Occipital lobe (tissue), 1 donor: ENCODE measurements at regions not wholly inside any gene's neighbourhood (a gene's known extent, or its start where the extent isn't known, plus 50 kb on each side); places are given as distances from the start of the nearest gene placed in this dataset.
"Not testable (repeated sequence)": the region's sequence is repeated elsewhere in the genome, so short reads cannot be mapped to it uniquely, and the experiment has no call there.

Experiments
- DNase-seq: peaks from one replicate; lab custom pipeline; 2025; lab: John Stamatoyannopoulos, UW

DNA sequence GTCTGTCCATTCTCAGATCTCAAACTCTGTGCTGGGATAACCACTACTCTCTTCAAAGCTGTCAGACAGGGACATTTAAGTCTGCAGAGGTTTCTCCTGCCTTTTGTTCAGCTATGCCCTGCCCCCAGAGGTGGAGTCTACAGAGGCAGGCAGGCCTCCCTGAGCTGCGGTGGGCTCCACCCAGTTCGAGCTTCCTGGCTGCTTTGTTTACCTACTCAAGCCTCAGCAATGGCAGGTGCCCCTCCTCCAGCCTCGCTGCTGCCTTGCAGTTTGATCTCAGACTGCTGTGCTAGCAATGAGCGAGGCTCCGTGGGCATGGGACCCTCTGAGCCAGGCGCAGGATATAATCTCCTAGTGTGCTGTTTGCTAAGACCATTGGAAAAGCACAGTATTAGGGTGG, 53.1 kb upstream of the HUNK start:
- DNase-seq = not testable (repeated sequence)

DNA sequence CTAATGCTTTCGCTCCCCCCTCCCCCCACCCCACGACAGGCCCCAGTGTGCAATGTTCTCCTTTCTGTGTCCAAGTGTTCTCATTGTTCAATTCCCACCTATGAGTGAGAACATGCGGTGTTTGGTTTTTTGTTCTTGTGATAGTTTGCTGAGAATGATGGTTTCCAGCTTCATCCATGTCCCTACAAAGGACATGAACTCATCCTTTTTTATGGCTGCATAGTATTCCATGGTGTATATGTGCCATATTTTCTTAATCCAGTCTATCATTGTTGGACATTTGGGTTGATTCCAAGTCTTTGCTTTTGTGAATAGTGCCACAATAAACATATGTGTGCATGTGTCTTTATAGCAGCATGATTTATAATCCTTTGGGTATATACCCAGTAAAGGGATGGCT, 58.5 kb upstream of the HUNK start:
- not testable (repeated sequence) for DNase-seq

DNA sequence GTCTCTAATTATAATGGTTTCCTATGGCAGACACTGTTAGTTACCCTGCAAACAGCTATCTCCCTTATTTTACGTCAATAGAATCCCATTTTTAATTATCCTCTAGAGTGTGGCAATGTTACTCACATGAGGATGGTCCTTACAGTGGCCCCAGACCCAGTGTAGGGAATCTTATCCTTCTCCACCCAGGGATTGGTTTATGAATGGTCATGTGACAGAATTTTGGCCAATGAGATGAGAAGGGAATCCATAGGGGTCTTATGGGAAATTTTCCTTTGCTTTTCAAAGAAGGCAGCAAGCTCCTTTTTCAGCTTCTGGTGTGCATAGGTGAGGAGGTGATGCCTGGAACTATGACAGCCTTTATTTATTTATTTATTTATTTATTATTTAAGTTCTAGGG, 59.0 kb upstream of the HUNK start:
- DNase-seq = no peak

DNA sequence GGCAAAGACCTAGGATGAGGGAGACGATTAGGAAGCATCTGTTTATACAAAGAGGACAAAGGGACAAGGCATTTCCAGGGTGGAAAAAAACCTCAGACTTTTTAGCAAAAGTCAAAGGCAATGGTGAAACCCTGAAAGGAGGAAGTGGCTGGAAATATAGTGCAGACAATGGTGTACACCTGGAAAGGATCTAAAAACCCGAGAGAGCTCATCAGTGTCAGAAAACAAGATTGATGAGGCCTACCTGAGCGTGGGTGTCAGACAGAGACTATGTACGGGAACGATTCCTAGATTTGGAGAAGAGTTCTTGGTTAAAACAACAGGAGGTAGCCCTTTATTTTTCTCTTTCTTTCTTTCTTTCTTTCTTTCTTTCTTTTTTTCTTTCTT, 68.8 kb upstream of the HUNK start:
- DNase-seq = no peak

DNA sequence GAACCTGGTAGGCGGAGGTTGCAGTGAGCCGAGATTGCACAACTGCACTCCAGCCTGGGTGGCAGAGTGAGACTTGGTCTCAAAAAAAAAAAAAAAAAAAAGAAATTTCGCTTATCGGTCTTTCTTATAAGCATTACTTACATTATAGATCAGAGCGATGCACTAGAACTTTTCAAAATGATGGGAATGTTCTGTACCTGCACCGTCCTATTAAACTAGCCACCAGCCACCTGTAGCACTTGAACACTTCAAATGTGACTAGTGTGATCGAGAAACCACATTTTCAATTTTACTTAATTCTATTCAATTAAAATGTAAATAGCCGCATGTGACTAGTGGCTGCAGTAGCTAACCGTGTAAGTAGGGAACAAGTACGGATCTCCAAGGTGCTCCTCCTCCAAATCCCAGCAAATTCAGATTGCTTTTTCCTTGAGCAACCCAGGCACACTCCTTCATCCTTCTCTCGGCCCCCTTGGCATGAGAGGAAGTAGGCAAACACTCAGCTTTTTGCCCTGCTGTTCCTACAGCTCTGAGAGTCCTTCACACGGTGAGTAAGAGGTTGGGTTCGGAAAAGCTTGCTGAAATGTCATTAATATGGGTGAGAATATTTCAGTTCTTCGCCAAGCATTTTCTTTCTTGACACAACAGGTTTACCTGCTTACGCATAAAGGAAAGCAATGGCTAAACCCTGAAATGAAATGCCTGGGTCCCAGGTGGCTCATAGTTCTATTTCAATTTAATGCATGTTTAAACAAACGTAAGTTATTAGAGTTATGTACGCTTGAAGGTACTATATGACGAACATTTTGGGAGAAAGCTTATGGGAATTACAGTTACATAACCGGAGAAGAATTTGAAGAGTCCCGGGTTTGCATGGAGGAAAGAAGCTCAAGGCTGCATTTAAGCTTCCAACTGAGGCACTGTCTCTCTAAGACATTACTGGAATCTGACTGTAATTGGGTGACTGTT, 69.5 kb upstream of the HUNK start:
- no peak for DNase-seq

DNA sequence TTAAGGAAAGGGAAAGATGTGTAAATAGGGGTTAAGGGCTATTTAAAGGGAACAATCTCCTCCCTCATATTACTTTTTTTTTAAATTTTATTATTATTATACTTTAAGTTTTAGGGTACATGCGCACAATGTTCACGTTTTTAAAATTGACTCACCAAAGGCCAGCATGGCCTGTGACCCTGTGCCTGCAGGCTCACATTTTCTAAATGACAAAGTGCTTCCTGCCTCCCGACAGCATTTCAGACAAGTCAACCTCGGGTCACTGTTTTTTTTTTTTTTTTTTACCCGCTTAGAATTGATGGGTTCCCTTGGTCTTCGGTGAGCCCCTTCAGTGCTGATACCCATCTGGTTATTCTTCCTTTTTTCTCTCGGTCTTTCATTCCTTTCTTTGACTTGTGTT, 70.4 kb upstream of the SCAF4 start:
- DNase-seq = no peak

DNA sequence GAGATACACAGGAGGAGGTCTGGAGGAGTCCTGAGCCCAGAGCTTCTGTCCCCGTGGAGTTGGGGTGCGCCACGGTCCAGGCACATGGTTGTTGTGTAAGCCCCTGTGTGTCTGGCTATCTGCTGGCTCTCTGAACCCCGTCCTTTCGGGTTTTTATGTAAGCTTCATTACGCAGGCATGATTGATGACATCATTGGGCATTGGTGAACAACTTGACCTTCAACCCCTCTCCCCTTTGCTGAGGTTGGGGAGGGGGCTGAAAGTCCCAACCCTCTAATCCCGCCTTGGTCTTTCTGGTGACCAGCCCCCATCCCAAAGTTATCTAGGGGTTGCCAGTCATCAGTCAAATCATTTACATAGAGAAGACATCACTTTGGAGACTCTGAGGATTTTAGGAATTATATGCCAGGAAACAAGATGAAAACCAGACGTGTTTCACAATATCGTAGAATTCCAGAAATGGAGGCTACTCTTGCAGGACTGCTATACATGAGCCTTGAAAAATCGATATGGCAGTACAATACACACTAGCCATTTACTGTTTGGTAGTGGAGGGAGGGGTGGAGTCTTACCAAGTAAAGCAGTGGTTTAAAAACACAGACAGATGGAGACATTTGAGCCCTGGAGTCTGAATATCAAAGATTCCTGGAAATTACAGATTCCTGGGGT, 69.8 kb upstream of the SCAF4 start:
- DNase-seq = no peak

DNA sequence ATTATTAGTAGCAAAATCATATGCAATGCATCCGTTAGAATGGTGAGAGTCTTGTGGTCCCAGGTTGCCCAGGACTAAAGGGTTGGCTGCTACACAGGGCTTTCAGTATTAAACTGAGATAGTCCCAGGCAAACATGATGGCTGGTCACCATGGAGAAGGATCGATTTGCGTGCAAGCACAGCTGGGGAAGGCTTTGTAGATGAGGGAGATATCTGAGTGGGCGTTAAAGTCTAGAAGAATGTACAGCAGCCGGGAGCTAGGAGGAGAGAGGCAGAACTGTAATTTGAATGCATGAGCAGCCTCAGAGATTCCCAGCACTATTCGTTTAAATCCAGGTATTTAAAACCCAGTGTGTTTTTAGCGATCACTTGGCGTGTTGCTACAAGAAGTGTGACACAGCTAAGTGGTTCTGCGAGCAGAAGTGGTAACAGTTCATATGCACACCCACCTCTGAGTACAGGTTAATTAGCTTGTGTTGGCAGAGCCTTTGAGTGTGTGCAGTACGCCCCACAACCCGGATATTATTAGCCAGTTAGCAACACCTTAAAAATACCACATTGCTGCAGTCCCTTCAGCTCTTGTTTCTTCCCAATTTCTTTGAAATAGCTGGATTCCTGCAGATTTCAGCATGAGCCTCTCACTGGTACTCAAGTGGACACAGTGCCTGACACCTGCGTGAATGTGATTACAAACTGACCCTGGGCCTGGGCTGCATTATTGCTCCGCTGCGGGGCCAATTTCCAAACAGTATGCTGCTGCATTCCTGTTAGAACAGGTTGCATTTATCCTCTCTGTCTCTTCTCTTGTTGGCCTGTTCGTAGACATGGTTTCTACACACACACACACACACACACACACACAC, 67.2 kb upstream of the SCAF4 start:
- DNase-seq = no peak

DNA sequence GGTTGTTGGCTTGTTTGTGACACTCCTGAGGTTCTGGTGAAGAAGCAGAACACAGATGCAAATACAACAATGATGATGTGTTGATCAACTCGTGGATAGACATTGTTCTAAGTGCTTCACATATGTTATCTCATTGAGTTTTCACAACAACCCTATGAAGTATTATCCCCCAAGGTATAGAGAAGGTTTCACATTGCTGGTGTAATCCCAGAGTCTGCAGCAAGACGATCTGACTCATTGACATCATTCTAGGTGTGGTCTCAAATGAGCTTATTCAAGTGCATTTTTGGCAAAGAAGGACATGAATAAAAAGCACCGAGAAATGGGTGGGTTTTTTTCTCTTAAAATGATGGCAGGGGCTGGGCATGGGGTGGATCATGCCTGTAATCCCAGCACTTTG, 64.1 kb upstream of the SCAF4 start:
- DNase-seq = no peak

DNA sequence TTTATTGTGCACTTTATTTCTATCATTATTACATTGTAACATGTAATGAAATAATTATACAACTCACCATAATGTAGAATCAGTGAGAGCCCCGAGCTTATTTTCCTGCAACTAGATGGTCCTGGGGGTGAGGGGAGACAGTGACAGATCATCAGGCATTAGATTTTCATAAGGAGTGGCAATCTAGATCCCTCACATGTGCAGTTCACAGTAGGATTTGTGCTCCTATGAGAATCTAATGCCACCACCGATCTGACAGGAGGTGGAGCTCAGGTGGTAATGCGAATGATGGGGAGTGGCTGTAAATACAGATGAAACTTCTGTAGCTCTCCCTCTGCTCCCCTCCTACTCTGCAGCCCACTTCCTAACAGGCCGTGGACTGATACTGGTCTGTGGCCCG, 58.5 kb upstream of the SCAF4 start:
- not testable (repeated sequence) for DNase-seq

DNA sequence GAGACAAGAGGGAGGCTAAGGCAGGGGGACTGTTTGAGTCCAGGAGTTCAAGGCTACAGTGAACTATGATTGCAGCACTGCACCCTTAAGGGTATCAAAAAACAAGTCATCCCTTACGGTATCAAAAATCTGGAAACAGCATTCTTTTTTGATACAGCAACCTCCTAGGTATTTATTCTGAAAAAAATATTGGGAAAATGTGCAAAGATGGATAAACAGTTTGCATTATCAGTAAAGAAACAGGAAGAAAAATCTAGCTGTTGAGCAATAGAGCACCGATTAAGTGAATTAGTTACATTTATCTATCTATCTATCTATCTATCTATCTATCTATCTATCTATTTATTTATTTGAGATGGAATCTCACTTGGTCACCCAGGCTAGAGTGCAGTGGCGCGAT, 56.7 kb upstream of the SCAF4 start:
- no peak for DNase-seq

DNA sequence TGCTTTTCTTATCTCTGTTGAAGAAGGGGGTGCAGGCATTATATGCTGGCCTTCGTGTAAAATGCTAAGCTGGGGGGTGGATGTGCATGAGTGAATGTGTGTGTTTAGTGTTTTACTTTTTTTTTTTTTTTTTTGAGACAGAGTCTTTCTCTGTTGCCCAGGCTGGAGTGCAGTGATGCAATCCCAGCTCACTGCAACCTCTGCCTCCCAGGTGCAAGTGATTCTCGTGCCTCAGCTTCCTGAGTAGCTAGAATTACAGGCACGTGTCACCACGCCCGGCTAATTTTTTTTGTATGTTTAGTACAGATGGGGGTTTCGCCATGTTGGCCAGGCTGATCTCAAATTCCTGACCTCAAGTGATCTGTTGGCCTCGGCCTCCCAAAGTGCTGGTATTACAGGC, 55.8 kb upstream of the SCAF4 start:
- DNase-seq = not testable (repeated sequence)

DNA sequence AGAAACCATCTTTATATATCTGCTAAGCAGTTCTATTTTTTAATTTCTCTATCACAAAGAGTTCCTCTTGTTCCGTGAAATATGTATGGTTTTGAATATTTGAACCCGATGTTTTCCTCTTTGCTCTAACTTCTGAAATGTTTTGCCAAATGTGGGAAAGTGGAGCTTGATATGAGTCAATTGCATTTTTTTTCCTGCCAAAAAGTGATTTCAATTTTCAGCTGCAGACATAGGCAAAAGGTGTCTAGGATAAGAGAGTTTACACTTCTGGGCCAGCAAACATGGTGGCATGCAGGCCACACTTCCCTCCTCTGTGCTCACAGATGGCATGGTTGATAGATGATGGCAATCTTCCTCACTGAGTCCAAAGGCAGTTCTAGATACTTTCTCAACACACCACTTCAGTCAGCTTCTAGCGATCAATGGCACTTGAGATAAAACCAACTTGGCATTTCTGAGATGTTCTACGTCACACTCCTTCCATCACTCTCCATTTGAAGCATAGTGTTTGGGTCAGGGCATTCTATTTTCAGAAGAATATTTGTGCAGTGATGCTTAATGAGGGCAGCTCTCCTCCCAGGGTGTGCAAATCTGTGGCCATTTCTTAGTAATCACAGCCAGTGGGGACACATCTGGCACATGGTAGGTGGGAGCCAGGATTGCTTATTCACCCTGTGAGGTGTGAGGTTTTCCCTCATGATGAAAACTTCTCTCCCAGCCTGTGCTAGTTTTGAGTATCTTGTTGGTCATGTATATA, 54.4 kb upstream of the SCAF4 start:
- no peak for DNase-seq

DNA sequence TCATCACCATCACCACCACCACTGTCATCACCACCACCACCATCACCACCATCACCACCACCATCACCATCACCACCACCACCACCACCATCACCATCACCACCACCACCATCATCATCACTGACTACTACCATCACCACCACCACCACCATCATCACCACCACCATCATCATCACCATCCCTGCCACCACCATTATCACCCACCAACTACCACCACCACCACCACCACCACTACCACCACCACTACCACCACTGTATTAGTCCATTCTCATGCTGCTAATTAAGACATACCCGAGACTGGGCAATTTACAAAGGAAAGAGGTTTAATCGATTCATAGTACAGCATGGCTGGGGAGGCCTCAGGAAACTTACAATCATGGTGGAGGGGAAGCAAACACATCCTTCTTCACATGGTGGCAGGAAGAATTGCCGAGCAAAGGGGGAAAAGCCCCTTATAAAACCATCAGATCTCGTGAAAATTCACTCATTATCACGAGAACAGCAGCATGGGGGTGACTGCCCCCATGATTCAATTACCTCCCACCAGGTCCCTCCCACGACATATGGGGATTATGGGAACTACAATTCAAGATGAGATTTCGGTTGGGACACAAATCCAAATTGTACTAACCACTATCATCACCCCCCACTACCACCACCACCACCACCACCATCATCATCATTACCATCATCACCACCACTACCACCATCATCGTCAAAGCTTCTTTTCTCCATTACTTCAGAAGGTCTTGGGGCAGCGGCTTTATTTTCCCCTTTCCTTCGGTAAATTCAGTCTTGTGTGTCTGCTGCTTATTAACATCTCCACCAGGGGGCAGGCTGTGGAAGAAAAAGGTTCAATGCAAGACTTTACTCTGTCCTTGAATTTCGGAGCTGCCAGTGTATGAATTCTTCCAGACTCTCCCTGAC, 53.6 kb upstream of the SCAF4 start:
- peak; percentile 59 for DNase-seq

DNA sequence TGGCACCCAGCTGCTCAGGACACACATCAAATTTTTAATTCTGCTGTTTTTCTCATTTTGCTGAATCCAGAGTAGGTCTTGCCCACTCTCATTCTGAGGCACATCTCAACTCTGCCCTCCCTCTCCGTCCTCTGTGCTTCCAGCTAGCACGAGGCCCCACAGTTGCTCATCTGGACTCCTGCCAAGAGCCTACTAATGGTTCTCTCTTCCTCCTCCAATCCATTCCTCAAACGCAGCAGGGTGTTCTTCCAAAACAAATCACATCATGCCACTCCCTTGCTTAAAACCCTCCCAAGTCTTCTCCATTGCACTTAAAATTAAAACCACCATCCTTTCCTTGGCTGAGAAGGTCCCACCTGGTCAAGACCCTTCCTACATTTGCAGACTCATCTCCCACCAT, 49.8 kb upstream of the SCAF4 start:
- peak; percentile 5 for DNase-seq
